ENCODE measurements at regions not wholly inside any gene's neighbourhood (a gene's known extent, or its start where the extent isn't known, plus 50 kb on each side); places are given as distances from the start of the nearest gene placed in this dataset.

DNA sequence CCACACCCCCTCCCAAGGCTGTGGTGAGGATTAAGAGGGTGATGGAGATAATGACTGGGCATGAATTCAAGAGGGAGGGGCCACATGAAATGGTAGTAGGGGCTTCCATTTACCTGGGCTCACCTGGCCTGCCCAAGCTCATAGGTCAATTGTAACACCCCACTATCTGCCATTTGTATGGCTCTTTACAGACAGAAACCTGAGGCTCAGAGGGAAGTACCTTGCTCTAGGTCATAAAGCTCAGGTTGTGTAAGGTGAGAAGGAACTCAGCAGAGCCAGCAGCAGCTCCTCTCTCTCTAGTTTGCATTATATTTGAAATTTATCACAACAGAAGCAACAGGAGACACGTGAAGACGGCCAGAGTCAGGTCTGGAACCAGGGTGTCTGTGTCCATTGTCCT, 133.4 kb upstream of the ALDH1B1 start:
- TF ChIP-seq, protein P1, sequence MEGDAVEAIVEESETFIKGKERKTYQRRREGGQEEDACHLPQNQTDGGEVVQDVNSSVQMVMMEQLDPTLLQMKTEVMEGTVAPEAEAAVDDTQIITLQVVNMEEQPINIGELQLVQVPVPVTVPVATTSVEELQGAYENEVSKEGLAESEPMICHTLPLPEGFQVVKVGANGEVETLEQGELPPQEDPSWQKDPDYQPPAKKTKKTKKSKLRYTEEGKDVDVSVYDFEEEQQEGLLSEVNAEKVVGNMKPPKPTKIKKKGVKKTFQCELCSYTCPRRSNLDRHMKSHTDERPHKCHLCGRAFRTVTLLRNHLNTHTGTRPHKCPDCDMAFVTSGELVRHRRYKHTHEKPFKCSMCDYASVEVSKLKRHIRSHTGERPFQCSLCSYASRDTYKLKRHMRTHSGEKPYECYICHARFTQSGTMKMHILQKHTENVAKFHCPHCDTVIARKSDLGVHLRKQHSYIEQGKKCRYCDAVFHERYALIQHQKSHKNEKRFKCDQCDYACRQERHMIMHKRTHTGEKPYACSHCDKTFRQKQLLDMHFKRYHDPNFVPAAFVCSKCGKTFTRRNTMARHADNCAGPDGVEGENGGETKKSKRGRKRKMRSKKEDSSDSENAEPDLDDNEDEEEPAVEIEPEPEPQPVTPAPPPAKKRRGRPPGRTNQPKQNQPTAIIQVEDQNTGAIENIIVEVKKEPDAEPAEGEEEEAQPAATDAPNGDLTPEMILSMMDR (conservative IDR thresholded peaks at IDR 0.05) = no peak
- no peak for TF ChIP-seq ZFX (IDR thresholded peaks at IDR 0.05)
